Natural killer cell (primary cell): ENCODE measurements at regions not wholly inside any gene's neighbourhood (a gene's known extent, or its start where the extent isn't known, plus 50 kb on each side); places are given as distances from the start of the nearest gene placed in this dataset.

Experiments used
- ATAC-seq, 3 donors: fragments of 150-1000 bp in 2 of 3; fragments of 200-7000 bp in 1 of 3; cut with Tn5 transposase; 1 replicate in 1 of 3; 2 replicates in 2 of 3; pipeline ENCODE4 v1.10.0; 2021; ENCODE audit warnings: mild to moderate bottlenecking in 2 of 3, moderate library complexity in 2 of 3
- DNase-seq, 2 donors: peaks; one replicate each; pipeline versions ENCODE4 v3.0.0 to v3.0.0-alpha.2; 2013 to 2021; ENCODE audit warnings: mixed read lengths in 1 of 2
- H3K27ac ChIP-seq: one replicate; pipeline ENCODE4 v1.5.1; 2013; ENCODE audit warnings: mild to moderate bottlenecking, low read length
- H3K27me3 ChIP-seq: one replicate; pipeline ENCODE4 v1.6.1; 2013; ENCODE audit warnings: low read length; ENCODE audit not compliant: control insufficient read depth, insufficient read depth
- H3K36me3 ChIP-seq: one replicate; pipeline ENCODE4 v1.6.1; 2013; ENCODE audit warnings: low read length; ENCODE audit not compliant: control insufficient read depth, insufficient read depth
- H3K4me1 ChIP-seq: one replicate; pipeline ENCODE4 v1.6.1; 2013; ENCODE audit warnings: low read length; ENCODE audit not compliant: control insufficient read depth, insufficient read depth
- H3K4me3 ChIP-seq: one replicate; pipeline ENCODE4 v1.5.1; 2013; ENCODE audit warnings: low read length
- H3K9me3 ChIP-seq: one replicate; pipeline ENCODE4 v1.6.1; 2013; ENCODE audit warnings: low read length; ENCODE audit not compliant: control insufficient read depth, insufficient read depth
- H3K27ac Mint-ChIP-seq, 2 donors: one replicate each; pipeline ENCODE4 v1.8.0; 2022; ENCODE audit warnings: mild to moderate bottlenecking in 2 of 2, mixed read lengths in 2 of 2, moderate library complexity in 1 of 2
- H3K27me3 Mint-ChIP-seq, 2 donors: one replicate each; pipeline ENCODE4 v1.8.0; 2022; ENCODE audit warnings: low read depth in 2 of 2, mixed read lengths in 2 of 2
- H3K36me3 Mint-ChIP-seq: one replicate; pipeline ENCODE4 v1.8.0; 2022; ENCODE audit warnings: mixed read lengths
- H3K4me1 Mint-ChIP-seq, 2 donors: one replicate each; pipeline ENCODE4 v1.8.0; 2022; ENCODE audit warnings: mixed read lengths in 2 of 2
- H3K4me3 Mint-ChIP-seq: one replicate; pipeline ENCODE4 v1.8.0; 2022; ENCODE audit warnings: mild to moderate bottlenecking, moderate library complexity, mixed read lengths
- H3K9me3 Mint-ChIP-seq, 2 donors: one replicate each; pipeline ENCODE4 v1.8.0; 2022; ENCODE audit warnings: mixed read lengths in 2 of 2
- CTCF ChIP-seq: fragments of 200-600 bp; IDR thresholded peaks from one replicate; pipeline ENCODE4 v1.8.0; 2022; ENCODE audit warnings: antibody characterized with exemption
- WGBS: methylation state at CpG from one replicate; pipeline ENCODE4 v1.1.7; 2013; ENCODE audit warnings: missing lambda C conversion rate; ENCODE audit not compliant: insufficient coverage; 5-methylcytosine and 5-hydroxymethylcytosine counted together
- intact Hi-C: fragments of 100-400 bp; cut with micrococcal nuclease; formaldehyde crosslinking; loops from one replicate; pipeline ENCODE4 v1.14.2; 2022

DNA sequence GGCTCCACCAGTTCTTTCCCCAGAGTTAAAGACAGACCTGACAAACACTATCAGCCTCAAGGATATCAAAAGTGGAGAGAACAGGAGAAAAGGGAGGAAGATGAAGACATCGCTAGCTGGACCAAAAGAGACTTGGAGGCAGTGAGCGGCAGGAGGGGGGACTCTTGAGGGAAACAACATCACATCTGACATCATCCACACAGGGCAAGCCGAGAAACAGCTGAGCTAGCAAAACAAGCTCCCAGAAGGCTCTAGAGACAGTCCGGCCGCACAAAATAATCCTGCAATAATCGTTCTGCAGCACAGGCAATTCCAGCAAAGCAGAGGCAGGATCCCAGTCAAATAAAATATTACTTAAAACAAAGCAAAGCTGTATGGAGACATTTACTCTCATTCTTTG lies 239.8 kb downstream of the EN1 start:
- H3K36me3 ChIP-seq, result no peaks in the 10 kb centered on the region
- no peaks in the 10 kb centered on the region for H3K9me3 ChIP-seq
- H3K27ac ChIP-seq, result no peak overlapping the region
- TF ChIP-seq CTCF, result no peak
- Mint-ChIP-seq H3K27me3 (peaks cover 0 to 3% of the 10 kb centered on the region in 2 donors), H3K9me3 (no peaks in the 10 kb centered on the region), H3K4me3 (no peak overlapping the region), H3K4me1 (no peaks in the 10 kb centered on the region), H3K27ac (no peak overlapping the region), H3K36me3 (no peaks in the 10 kb centered on the region)
- ATAC-seq, result no peak
- no peak for DNase-seq
- 84% methylated on average over 5 of the region's 6 CpGs for WGBS
- H3K4me1 ChIP-seq, result no peaks in the 10 kb centered on the region
- no peaks in the 10 kb centered on the region for H3K27me3 ChIP-seq
- intact Hi-C loops, result no loop called here
- H3K4me3 ChIP-seq, result no peak overlapping the region

DNA sequence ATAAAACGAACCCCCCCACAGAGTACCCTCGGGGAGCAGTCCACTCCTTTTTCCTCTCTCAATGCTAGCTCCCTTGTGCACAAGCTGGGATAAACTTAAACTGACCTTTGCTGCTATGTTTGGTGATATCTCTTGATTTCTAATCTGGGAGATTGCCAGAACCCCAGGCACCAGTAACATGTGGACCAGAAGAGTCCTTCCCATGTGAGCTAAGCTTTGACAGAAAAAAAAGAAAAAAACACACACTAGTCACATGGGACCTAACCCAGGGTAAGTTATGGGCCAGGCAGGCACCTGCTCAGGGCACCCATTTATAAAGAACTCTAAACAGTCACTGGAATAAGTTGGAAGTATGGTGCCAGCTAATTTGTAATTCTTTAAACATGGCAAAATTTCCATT lies 242.6 kb downstream of the EN1 start:
- Histone ChIP-seq H3K27me3 (no peaks in the 10 kb centered on the region), H3K27ac (no peak overlapping the region), H3K4me1 (no peaks in the 10 kb centered on the region), H3K9me3 (no peaks in the 10 kb centered on the region), H3K4me3 (no peak overlapping the region), H3K36me3 (no peaks in the 10 kb centered on the region)
- H3K27me3 Mint-ChIP-seq, result no peaks in the 10 kb centered on the region
- DNase-seq (no peak), ATAC-seq (no peak)
- H3K36me3 Mint-ChIP-seq, result no peaks in the 10 kb centered on the region
- peaks cover 0 to 4% of the 10 kb centered on the region in 2 donors for H3K9me3 Mint-ChIP-seq
- no peak overlapping the region for H3K4me3 Mint-ChIP-seq
- intact Hi-C loops, result no loop called here
- TF ChIP-seq CTCF, result no peak
- H3K27ac Mint-ChIP-seq, result no peak overlapping the region
- WGBS, result 57% methylated on average over 2 of the region's 2 CpGs
- H3K4me1 Mint-ChIP-seq, result no peaks in the 10 kb centered on the region

DNA sequence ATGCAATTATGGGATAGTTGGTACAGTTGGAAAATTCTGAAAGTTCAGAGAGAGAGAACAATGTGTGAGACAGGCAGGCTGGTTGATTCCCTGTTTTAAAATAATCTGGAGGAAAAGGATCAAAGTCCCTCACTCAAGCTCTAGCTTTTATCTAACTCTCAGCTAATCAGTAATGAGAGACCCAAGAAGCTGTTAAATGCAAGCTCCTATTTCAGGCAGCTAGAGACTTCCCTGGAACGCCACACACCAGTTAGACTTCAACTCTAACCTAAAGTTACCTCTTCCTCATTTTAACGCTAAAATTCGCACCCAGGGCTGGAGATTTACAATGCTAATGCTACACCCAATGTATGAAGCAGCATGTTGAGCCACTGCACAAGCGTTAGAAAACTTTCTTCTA lies 243.1 kb downstream of the EN1 start:
- ATAC-seq (no peak), DNase-seq (no peak)
- Histone ChIP-seq H3K4me1 (no peaks in the 10 kb centered on the region), H3K27ac (no peak overlapping the region), H3K27me3 (no peaks in the 10 kb centered on the region), H3K9me3 (no peaks in the 10 kb centered on the region), H3K4me3 (no peak overlapping the region), H3K36me3 (no peaks in the 10 kb centered on the region)
- no peak overlapping the region for H3K4me3 Mint-ChIP-seq
- TF ChIP-seq CTCF, result no peak
- H3K9me3 Mint-ChIP-seq, result peaks cover 0 to 4% of the 10 kb centered on the region in 2 donors
- H3K4me1 Mint-ChIP-seq, result no peaks in the 10 kb centered on the region
- no peak overlapping the region for H3K27ac Mint-ChIP-seq
- no peaks in the 10 kb centered on the region for H3K36me3 Mint-ChIP-seq
- 57% methylated on average over 4 of the region's 4 CpGs for WGBS
- intact Hi-C loops, result no loop called here
- no peaks in the 10 kb centered on the region for H3K27me3 Mint-ChIP-seq

- no peaks in the 10 kb centered on the region for H3K4me1 Mint-ChIP-seq
- no peaks in the 10 kb centered on the region for H3K4me1 ChIP-seq
- no peak for TF ChIP-seq CTCF
- H3K9me3 ChIP-seq, result peaks cover 3% of the 10 kb centered on the region
- WGBS, result 20% methylated on average over 1 of the region's 3 CpGs
- DNase-seq, result no peak
- no peaks in the 10 kb centered on the region for H3K27me3 Mint-ChIP-seq
- no peaks in the 10 kb centered on the region for H3K36me3 ChIP-seq
- H3K27ac Mint-ChIP-seq, result no peak overlapping the region
- no peak overlapping the region for H3K27ac ChIP-seq
- H3K36me3 Mint-ChIP-seq, result no peaks in the 10 kb centered on the region
- intact Hi-C loops, result no loop called here
- no peaks in the 10 kb centered on the region for H3K27me3 ChIP-seq
- no peak overlapping the region for H3K4me3 ChIP-seq
- H3K9me3 Mint-ChIP-seq, result peaks cover 3 to 10% of the 10 kb centered on the region in 2 donors
- ATAC-seq, result no peak
- H3K4me3 Mint-ChIP-seq, result no peak overlapping the region
Observed at GRCh38 chr2:118599141-118599540, 248.3 kb downstream of the EN1 start.
